RKO (cell line): ENCODE measurements at regions not wholly inside any gene's neighbourhood (a gene's known extent, or its start where the extent isn't known, plus 50 kb on each side); places are given as distances from the start of the nearest gene placed in this dataset.

Source experiments
- DNase-seq: peaks from one replicate; pipeline ENCODE4 v3.0.0-alpha.2; 2016; ENCODE audit warnings: low spot score

- no peak for DNase-seq
Measured at GRCh38 chr5:59959330-59959729, 65.8 kb upstream of the PDE4D start.

GRCh38 chr5:59956130-59956783 is 62.7 kb upstream of the PDE4D start:
- DNase-seq = no peak

DNA sequence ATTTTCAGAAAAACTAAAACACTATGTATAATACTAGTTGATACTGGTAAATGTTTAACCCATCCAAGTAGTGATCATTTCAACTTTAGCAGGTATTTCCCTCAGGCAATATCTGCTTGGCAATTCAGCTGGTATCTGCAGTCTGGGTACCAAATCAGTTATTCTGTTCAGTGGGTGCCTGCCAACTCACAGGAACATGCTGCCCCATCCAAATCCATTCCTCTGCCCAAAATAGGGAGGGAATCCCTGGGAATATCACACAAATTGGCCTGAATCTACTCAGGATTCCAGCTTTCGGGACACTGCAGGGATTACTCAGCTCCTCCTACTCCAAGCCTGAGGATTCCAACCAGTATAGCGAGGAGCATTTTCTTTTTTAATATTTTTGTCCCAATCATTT is 61.7 kb upstream of the PDE4D start:
- DNase-seq = no peak

GRCh38 chr5:59943452-59944113 is 50.1 kb upstream of the PDE4D start:
- DNase-seq = no peak
